NCI-H460 (cell line): ENCODE measurements at regions not wholly inside any gene's neighbourhood (a gene's known extent, or its start where the extent isn't known, plus 50 kb on each side); places are given as distances from the start of the nearest gene placed in this dataset.

Experiments
- DNase-seq: peaks from one replicate; pipeline ENCODE4 v3.0.0-alpha.2; 2016; ENCODE audit warnings: low read depth; ENCODE audit errors: extremely low read depth

GRCh38 chr12:124504273-124505000 lies 63.0 kb downstream of the NCOR2 start:
- no peak for DNase-seq

- no peak for DNase-seq
Measured at GRCh38 chr12:124503305-124503704, 64.1 kb downstream of the NCOR2 start.

- no peak for DNase-seq
Measured at GRCh38 chr12:124502379-124502778, 65.0 kb downstream of the NCOR2 start.

- no peak for DNase-seq
Measured at GRCh38 chr12:124501827-124502226, 65.6 kb downstream of the NCOR2 start.

GRCh38 chr12:124501112-124501561 lies 66.3 kb downstream of the NCOR2 start:
- DNase-seq, result no peak

- DNase-seq, result no peak
Measured at GRCh38 chr12:124499898-124500244, 67.5 kb downstream of the NCOR2 start.

- DNase-seq, result no peak
Measured at GRCh38 chr12:124499190-124499753, 68.1 kb downstream of the NCOR2 start.

GRCh38 chr12:124498275-124499189 lies 68.9 kb downstream of the NCOR2 start:
- DNase-seq, result no peak

- no peak for DNase-seq
Measured at GRCh38 chr12:124497658-124498057, 69.8 kb downstream of the NCOR2 start.

- DNase-seq, result no peak
Measured at GRCh38 chr12:124497039-124497438, 70.4 kb downstream of the NCOR2 start.

- no peak for DNase-seq
Measured at GRCh38 chr12:124496584-124496983, 70.8 kb downstream of the NCOR2 start.

GRCh38 chr12:124495194-124495983 lies 72.0 kb downstream of the NCOR2 start:
- DNase-seq, result no peak

- DNase-seq, result no peak
Measured at GRCh38 chr12:124494751-124495129, 72.7 kb downstream of the NCOR2 start.

GRCh38 chr12:124493809-124494750 lies 73.3 kb downstream of the NCOR2 start:
- no peak for DNase-seq

- no peak for DNase-seq
Measured at GRCh38 chr12:124492879-124493808, 74.3 kb downstream of the NCOR2 start.

GRCh38 chr12:124491856-124492420 lies 75.5 kb downstream of the NCOR2 start:
- no peak for DNase-seq

GRCh38 chr12:124491310-124491709 lies 76.1 kb downstream of the NCOR2 start:
- no peak for DNase-seq

- DNase-seq, result no peak
Measured at GRCh38 chr12:124490584-124491305, 76.7 kb downstream of the NCOR2 start.
